Adipocyte (in vitro differentiated cells): ENCODE measurements at regions not wholly inside any gene's neighbourhood (a gene's known extent, or its start where the extent isn't known, plus 50 kb on each side); places are given as distances from the start of the nearest gene placed in this dataset.
"Not testable (repeated sequence)": the region's sequence is repeated elsewhere in the genome, so short reads cannot be mapped to it uniquely, and the experiment has no call there.

ENCODE experiments used
- DNase-seq: peaks from one replicate; pipeline ENCODE4 v3.0.0-alpha.2; 2015; ENCODE audit warnings: low read depth
- H3K27me3 ChIP-seq: replicated peaks from 2 replicates; pipeline ENCODE4 v1.7.0; 2013; ENCODE audit warnings: mild to moderate bottlenecking, low read length, moderate library complexity; ENCODE audit not compliant: control insufficient read depth, insufficient read depth
- H3K36me3 ChIP-seq: 2 replicates; pipeline ENCODE4 v1.7.0; 2013; ENCODE audit warnings: low read length, mild to moderate bottlenecking, moderate library complexity; ENCODE audit not compliant: control insufficient read depth, insufficient read depth, severe bottlenecking
- H3K4me1 ChIP-seq: 2 replicates; pipeline ENCODE4 v1.7.0; 2013; ENCODE audit warnings: mild to moderate bottlenecking, low read length, moderate library complexity; ENCODE audit not compliant: control insufficient read depth, insufficient read depth
- H3K4me3 ChIP-seq: 2 replicates; pipeline ENCODE4 v1.7.0; 2013; ENCODE audit warnings: mild to moderate bottlenecking, low read length, moderate library complexity
- H3K9ac ChIP-seq: 2 replicates; pipeline ENCODE4 v1.7.0; 2013; ENCODE audit warnings: mild to moderate bottlenecking, low read length, moderate library complexity
- H3K9me3 ChIP-seq: 2 replicates; pipeline ENCODE4 v1.7.0; 2013; ENCODE audit warnings: mild to moderate bottlenecking, low read length, moderate library complexity; ENCODE audit not compliant: control insufficient read depth

DNA sequence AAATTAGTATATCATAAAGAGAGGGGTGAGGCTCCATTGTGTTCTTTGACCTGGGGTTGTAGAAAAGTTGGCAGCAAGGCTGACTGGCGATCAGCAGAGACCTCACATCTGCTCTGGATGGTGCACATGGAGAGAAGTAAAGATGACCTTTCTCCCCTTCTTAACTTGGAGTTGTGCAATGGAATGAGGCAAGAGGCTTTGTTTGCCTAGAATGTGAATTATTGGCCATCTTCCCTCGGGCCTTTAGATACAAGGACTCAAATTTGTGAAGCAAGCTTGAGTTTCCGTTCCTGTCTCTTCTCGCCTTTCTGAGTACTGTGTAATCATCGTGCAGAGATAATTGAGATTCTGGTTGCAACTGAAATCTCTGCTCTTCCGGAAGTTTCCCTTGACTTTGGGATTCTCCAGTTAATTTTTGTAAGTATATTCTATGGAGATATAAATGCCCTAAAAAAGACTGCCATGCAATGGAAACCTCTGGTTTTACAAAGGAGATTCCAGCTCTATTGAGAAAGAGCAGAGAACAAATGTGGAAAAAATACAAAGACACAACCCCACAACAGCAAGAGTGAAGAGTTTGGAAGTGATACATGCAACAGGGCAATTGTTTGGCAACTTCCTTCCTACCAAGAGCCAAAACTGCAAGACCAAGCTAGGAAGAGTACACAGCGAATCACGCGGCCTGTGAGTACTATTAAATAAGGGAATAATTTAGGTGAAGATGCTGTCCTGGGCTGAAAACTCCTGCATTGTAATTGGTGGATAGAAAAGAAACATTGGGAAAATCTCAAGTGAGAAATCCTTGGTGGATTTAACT, 542.3 kb upstream of the NRP1 start:
- Histone ChIP-seq H3K9ac (peak overlapping the region; percentile 29), H3K4me1 (peaks cover 19% of the 10 kb centered on the region), H3K27me3 (no peaks in the 10 kb centered on the region), H3K4me3 (no peak overlapping the region), H3K36me3 (no peaks in the 10 kb centered on the region), H3K9me3 (no peaks in the 10 kb centered on the region)
- peak; percentile 15 for DNase-seq

DNA sequence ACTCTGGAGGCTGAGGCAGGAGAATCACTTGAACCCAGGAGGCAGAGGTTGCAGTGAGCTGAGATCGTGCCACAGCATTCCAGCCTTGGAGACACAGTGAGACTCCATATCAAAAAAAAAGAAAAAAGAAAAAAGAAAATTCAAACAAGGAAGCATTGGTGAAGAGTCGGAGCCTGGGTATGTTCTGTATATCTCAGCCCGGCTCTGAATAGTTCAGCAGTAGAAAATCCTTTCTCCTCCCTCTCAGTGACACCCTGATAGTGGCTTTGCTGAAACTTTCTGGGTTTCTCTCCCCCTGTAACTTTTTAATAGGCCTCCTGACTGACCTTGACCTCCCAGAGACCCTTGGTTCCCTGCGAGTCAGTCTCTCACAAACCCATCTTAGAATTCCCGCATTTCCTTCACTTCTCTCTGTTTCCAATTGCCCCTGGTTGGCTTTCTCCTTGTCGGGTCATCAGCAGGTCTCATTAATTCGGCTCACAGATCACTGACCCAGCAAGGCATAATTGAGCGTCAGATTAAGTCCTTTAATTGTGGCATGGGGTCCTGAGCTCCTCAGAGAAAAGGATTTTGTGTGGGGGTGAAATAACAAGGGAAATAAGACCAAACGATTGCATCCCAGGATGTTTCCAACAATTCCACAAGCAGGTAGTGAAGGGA, 541.6 kb upstream of the NRP1 start:
- Histone ChIP-seq H3K36me3 (no peaks in the 10 kb centered on the region), H3K4me3 (no peak overlapping the region), H3K27me3 (no peaks in the 10 kb centered on the region), H3K9ac (no peak overlapping the region), H3K9me3 (no peaks in the 10 kb centered on the region), H3K4me1 (peaks cover 19% of the 10 kb centered on the region)
- no peak for DNase-seq

DNA sequence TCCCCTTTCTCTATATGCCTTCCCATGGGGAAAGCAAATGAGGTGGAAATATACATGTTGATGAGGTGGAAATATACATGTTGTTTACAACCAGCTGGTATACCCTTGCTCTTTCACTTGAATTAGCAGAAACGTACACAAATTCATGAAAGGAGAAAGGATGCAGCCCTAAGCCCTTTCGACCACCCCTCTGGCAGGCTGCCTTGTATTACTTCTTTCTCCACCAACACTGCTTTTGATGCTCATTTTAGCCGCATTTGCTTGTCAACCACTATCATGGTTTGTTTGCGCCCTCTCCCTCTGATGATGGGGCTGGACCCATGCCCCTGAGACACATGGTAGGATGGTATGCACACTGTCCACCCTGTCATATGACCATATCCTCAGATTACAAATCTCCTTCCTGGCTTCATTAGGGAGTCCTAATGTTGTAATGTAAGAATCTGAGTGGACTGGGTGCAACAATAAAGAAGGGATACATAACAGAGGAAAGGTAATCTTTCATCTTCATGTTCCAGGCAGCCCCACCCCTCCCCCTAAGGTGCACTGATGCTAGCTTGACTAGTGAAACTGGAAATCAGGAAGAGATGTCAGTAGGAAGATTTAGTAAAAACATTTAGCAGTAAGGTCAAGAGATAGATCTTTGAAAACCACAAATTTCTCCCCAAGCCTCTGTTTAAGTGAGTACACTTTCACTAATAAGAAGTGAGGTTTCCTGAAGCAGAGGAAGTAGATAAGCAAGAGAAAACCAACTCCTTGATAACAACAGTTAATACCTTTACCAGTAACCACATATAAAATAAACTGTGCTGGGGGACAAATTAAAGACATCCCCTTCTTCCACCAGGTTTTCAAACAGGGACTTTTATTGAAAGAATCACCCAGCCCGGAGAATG, 536.8 kb upstream of the NRP1 start:
- no peaks in the 10 kb centered on the region for H3K36me3 ChIP-seq
- H3K27me3 ChIP-seq: no peaks in the 10 kb centered on the region
- no peak overlapping the region for H3K9ac ChIP-seq
- no peak overlapping the region for H3K4me3 ChIP-seq
- H3K4me1 ChIP-seq: peaks cover 14% of the 10 kb centered on the region
- no peak for DNase-seq
- H3K9me3 ChIP-seq: no peaks in the 10 kb centered on the region

DNA sequence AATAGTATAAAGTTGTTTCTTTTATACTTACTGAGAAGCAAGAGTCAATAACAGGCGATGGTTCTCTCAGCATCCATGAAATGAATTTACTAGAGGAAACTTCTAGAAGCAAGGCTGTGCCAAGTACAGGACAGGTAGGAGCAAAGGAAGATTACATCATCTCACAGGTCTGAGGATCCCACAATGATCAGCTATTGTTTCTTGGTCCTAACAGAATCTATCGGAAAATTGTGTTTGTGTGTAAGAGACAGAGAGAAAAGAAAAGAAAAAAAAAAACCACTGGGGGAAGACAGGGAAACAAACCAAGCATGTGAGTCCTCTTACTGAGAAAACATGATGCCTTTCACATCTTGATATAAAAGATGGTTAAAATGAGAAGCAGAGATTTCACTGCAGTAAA, 535.0 kb upstream of the NRP1 start:
- Histone ChIP-seq H3K36me3 (no peaks in the 10 kb centered on the region), H3K9ac (no peak overlapping the region), H3K4me1 (peaks cover 11% of the 10 kb centered on the region), H3K9me3 (no peaks in the 10 kb centered on the region), H3K27me3 (no peaks in the 10 kb centered on the region), H3K4me3 (no peak overlapping the region)
- no peak for DNase-seq

DNA sequence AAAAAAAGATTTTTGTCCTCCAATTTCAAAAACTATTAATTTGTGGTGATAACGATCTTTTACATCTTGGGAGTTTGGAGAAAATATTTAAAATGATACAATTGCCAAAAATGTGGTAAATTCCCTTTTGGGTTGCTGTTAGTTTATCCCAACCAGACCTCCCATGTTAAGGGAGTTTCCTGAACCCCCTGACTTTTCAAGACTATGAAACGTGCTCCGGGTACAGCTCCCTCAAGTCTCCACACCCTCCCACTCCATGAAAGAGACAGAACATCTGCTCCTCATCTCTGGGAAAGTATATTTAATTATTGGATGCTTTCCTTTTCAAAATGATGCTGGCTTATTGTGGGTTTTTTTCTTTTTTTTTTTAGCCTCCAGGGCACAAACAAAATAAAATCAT, 534.6 kb upstream of the NRP1 start:
- Histone ChIP-seq H3K36me3 (no peaks in the 10 kb centered on the region), H3K27me3 (no peaks in the 10 kb centered on the region), H3K4me1 (peaks cover 11% of the 10 kb centered on the region), H3K9me3 (no peaks in the 10 kb centered on the region), H3K4me3 (no peak overlapping the region), H3K9ac (no peak overlapping the region)
- DNase-seq: peak; percentile 45

DNA sequence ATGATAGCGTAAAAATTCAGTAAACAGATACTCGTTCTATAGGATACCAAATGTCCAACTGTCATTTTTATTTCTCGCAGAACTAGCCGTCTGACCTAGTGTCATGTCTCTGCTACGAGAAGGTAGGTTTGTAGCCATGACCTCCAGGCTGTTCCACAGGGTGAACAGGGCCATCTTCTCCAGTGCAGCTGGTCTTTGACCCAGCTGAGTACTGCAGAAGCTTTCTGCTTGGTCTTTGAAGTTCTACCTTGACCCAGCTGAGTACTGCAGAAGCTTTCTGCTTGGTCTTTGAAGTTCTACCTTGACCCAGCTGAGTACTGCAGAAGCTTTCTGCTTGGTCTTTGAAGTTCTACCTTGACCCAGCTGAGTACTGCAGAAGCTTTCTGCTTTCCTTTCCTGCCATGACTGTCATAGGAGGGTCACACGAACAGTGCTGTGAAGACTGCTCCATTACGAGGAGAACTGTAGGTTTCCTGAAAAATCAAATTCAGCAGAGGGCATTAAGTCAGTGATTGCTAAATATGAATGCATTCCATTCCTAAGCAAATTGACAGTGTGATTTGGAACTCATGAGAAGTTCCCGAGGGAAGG, 532.8 kb upstream of the NRP1 start:
- DNase-seq, H3K27me3 ChIP-seq, H3K4me3 ChIP-seq, H3K36me3 ChIP-seq, H3K9ac ChIP-seq, H3K9me3 ChIP-seq: not testable (repeated sequence)
- peaks cover 11% of the 10 kb centered on the region for H3K4me1 ChIP-seq

DNA sequence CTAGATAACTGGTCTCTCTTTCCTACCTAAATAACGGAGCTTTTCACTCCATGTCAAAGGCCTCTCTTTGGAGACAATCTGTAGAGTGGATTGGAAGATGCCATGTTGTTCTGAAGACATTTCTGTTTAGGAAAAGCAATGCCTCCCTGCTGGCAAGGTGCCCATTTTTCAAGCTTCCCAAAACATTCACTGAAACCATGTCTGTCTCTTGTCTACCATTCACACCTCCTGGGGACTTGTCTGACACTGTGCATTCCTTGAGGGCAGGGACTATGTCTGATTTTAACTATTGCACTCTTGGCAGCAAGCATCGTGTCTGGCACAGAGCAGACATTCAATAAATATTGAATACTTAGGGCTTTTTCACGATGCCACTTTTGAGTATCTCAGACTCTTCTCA, 528.9 kb upstream of the NRP1 start:
- no peak for DNase-seq
- Histone ChIP-seq H3K27me3 (no peaks in the 10 kb centered on the region), H3K9ac (no peak overlapping the region), H3K36me3 (no peaks in the 10 kb centered on the region), H3K4me3 (no peak overlapping the region), H3K9me3 (no peaks in the 10 kb centered on the region), H3K4me1 (peaks cover 14% of the 10 kb centered on the region)

DNA sequence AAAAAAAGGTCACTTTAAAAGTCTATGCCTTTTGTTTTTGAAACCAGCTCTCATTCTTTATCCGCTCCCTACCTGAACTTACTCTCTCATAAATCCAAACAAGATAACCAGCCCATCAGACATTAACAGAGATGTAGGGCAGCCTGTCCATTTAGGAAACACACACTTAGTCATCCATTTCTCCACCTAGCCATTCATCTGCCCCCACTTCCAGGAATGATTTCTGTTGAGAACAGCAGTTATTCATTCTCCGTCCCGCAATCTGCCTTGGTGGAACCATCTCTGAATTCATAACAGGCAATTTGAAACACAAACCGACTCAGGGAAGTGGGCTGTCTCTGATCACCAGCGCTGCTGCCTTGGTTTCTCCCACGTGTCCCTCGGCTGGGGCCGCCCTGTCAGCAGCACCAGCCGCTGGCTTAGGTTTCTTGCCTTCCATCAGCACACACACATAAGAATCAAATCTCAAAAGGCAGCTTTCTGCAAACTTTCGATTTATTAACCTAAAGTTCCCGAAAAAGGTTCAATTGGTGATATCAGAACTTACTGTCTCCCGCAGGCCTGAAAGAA, 528.2 kb upstream of the NRP1 start:
- no peaks in the 10 kb centered on the region for H3K36me3 ChIP-seq
- H3K9ac ChIP-seq: no peak overlapping the region
- H3K27me3 ChIP-seq: no peaks in the 10 kb centered on the region
- DNase-seq: no peak
- H3K9me3 ChIP-seq: no peaks in the 10 kb centered on the region
- peaks cover 9% of the 10 kb centered on the region for H3K4me1 ChIP-seq
- H3K4me3 ChIP-seq: no peak overlapping the region

DNA sequence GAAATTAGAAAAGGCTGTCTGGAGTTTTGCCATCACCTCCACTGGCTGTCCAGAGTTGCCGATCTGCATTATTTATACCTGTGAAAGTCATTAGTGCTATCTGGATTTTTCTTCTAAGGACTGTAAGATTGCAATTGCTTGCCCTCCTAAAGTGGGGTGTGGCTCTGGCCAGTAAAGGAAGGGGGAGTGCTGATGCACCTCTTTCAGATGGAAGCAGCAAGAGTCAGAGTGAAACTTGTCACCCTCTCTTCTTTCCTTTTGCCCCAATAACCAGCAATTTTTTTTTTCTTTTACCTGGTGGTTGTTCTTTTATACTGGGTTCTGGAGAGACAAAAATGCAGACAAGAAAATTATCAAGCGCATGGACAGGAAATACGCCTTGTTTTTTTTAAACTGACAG, 527.4 kb upstream of the NRP1 start:
- Histone ChIP-seq H3K4me1 (peaks cover 3% of the 10 kb centered on the region), H3K9ac (no peak overlapping the region), H3K4me3 (no peak overlapping the region), H3K27me3 (no peaks in the 10 kb centered on the region), H3K36me3 (no peaks in the 10 kb centered on the region), H3K9me3 (no peaks in the 10 kb centered on the region)
- DNase-seq: no peak

DNA sequence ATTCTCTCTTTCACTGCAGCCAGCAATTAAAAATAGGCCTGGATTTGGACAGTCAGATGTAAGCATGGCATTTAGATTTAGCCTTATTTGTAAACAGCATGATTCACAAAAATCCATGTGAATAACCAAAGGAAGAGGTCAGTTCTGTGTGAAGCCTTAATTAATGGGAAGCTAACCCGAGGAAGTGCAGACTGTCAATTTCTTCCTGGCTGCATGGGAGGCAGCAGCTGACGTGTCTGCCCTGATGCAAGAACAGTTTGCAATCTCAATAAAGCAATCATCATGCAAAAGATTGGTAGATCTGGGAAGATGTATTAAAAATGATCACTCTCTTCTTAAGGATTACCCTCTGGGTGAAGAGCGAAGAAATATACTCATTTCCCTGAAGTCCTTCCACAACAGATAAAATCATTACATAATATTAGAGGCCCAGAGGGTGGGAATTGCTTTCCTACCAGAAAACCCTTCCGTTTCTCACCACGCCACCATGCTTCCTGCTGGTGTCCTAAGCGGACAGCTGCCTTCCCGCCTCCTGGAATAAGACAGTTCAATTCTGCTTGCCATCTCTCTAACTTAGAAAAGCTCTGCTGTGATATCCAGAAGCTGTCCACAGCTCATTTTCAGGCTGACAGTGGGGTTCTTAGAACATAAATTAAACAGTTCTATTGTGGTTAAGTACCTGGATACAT, 526.7 kb upstream of the NRP1 start:
- Histone ChIP-seq H3K27me3 (no peaks in the 10 kb centered on the region), H3K9me3 (no peaks in the 10 kb centered on the region), H3K9ac (no peak overlapping the region), H3K4me1 (peaks cover 3% of the 10 kb centered on the region), H3K4me3 (no peak overlapping the region), H3K36me3 (no peaks in the 10 kb centered on the region)
- DNase-seq: no peak
